ENCODE measurements at regions not wholly inside any gene's neighbourhood (a gene's known extent, or its start where the extent isn't known, plus 50 kb on each side); places are given as distances from the start of the nearest gene placed in this dataset.

DNA sequence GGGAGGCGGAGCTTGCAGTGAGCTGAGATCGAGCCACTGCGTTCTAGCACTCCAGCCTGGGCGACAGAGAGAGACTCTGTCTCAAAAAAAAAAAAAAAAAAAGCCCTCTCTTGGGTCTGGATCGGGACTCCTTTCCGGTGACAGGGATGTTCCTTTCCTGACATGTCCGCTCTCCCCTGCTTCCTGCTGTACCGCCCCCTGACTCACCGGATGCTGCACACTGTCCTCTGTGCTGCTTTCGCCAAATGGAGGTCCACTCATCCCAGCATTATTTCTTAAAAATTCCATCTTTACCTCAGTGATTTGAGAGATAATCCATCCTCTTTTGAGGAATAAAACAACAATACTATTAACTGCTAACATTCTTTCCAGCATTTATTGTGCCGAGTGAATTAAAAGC, 113.8 kb upstream of the EEPD1 start:
- Histone ChIP-seq H3K27ac (no peak overlapping the region), H3K27me3 (no peaks in the 10 kb centered on the region), H3K9me3 (no peaks in the 10 kb centered on the region), H3K4me1 (peaks cover 0 to 15% (median 0%) of the 10 kb centered on the region in 4 donors), H3K4me3 (no peak overlapping the region), H3K36me3 (no peaks in the 10 kb centered on the region)
- no peak for DNase-seq
- TF ChIP-seq POLR2A (IDR thresholded peaks at IDR 0.05) = no peak
- TF ChIP-seq, protein P1, sequence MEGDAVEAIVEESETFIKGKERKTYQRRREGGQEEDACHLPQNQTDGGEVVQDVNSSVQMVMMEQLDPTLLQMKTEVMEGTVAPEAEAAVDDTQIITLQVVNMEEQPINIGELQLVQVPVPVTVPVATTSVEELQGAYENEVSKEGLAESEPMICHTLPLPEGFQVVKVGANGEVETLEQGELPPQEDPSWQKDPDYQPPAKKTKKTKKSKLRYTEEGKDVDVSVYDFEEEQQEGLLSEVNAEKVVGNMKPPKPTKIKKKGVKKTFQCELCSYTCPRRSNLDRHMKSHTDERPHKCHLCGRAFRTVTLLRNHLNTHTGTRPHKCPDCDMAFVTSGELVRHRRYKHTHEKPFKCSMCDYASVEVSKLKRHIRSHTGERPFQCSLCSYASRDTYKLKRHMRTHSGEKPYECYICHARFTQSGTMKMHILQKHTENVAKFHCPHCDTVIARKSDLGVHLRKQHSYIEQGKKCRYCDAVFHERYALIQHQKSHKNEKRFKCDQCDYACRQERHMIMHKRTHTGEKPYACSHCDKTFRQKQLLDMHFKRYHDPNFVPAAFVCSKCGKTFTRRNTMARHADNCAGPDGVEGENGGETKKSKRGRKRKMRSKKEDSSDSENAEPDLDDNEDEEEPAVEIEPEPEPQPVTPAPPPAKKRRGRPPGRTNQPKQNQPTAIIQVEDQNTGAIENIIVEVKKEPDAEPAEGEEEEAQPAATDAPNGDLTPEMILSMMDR (IDR thresholded peaks at IDR 0.05) = no peak

DNA sequence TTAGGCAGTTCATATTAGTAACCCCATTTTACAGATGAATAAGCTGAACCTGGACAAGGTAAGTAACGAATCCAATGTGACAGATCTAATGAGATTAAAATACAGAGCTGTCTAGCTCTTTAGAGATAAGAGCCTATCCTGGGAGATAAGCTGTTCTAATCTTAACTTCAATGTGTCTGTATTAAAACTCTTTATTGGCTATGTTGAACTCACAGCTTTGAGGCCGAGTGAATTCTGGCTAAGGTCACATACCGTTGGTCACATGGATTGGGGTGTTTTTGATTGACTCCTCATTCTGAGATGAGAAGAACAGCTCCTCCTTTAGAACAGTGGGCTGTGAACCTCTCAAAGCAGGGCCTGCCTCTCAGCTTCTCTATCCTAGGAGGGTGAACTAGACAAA, 113.4 kb upstream of the EEPD1 start:
- no peak overlapping the region for H3K4me3 ChIP-seq
- H3K4me1 ChIP-seq = peaks cover 0 to 15% (median 0%) of the 10 kb centered on the region in 4 donors
- TF ChIP-seq POLR2A (IDR thresholded peaks at IDR 0.05) = no peak
- TF ChIP-seq, protein P1 (IDR thresholded peaks at IDR 0.05) = no peak
- no peak for DNase-seq
- no peak overlapping the region for H3K27ac ChIP-seq
- H3K9me3 ChIP-seq = no peaks in the 10 kb centered on the region
- H3K36me3 ChIP-seq = no peaks in the 10 kb centered on the region
- H3K27me3 ChIP-seq = no peaks in the 10 kb centered on the region

DNA sequence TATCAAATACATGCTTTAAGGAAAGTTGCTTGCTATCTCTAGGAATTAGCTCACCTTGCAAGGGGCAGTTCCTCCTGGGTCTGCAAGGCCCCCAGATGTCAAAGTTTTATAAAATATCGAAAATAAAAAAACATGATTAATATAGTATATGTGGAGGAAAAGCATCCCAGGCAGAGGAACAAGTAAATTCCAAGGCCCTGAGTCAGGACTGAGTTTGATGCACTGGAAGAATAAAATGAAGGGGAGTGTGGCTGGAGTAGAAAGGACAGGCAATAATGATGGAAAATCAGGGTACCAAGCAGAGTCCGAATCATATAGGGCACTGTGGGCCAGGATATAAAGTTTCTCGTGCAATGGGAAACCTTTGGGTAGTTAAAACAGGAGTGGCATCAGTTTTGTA, 112.4 kb upstream of the EEPD1 start:
- TF ChIP-seq, protein P1 (IDR thresholded peaks at IDR 0.05) = no peak
- TF ChIP-seq POLR2A (IDR thresholded peaks at IDR 0.05) = no peak
- Histone ChIP-seq H3K36me3 (no peaks in the 10 kb centered on the region), H3K27me3 (no peaks in the 10 kb centered on the region), H3K4me1 (peaks cover 0 to 15% (median 0%) of the 10 kb centered on the region in 4 donors), H3K4me3 (no peak overlapping the region), H3K9me3 (no peaks in the 10 kb centered on the region), H3K27ac (no peak overlapping the region)
- no peak for DNase-seq

DNA sequence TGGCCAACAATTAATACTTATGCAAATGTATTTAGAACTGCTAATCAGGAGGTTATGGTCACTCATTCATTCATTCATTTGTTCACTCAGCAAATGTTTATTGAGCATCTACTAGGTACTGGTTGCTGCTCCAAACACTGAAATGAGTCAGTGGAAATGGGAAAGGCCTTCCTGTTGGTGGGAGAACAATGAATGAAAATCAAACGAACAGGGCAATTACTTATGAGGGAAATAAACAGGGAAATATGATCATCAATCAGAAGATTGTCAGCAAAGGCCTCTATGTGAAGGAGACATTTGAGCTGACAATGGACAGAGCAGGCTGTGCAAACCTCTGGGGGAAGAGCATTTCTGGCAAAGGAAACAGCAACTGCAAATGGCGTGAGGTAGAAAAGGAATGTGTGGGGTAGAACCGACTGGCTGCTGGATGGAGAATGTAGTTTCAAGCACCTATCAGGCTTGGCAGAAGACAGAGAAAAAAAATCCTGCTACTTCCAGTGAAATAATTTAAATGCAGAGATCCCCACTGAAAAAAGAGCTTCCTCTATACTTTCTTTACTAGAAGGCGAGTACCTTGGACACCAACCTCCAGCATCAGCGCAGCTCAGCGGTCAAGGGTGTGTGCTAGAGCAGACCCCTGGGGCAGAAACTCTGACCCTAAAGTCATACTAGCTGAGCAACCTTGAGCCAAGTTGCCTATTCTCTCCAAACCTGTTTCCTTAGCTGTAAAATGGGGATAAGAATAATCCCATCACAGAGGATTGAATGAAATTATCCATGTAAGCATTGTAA, 108.8 kb upstream of the EEPD1 start:
- Histone ChIP-seq H3K27me3 (no peaks in the 10 kb centered on the region), H3K4me3 (no peak overlapping the region), H3K4me1 (peaks cover 0 to 4% (median 0%) of the 10 kb centered on the region in 4 donors), H3K36me3 (no peaks in the 10 kb centered on the region), H3K27ac (peak overlapping the region in 2 of 4 donors; percentile 4 to 16), H3K9me3 (no peaks in the 10 kb centered on the region)
- TF ChIP-seq, protein P1 (IDR thresholded peaks at IDR 0.05) = no peak
- TF ChIP-seq POLR2A (IDR thresholded peaks at IDR 0.05) = no peak
- no peak for DNase-seq

DNA sequence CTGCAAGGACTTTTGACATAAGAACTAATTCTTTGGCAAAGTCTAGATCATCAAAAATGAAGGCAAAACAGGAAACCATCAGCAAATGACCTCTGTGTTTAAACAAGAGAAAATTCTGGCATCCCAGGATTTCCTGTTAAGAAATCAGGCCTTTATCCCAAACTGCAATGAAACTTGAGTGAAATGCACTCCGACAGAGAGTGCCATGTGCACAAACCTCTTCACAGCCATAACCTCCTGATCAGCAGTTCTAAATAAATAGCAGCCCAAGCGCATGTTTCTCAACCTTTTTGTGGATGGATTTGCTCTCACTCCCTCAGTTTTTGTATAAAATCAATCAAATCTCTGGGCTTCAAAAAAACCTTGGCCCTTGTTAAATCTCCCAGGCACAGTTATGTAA, 107.7 kb upstream of the EEPD1 start:
- TF ChIP-seq, protein P1 (IDR thresholded peaks at IDR 0.05) = no peak
- TF ChIP-seq POLR2A (IDR thresholded peaks at IDR 0.05) = no peak
- no peaks in the 10 kb centered on the region for H3K27me3 ChIP-seq
- no peaks in the 10 kb centered on the region for H3K36me3 ChIP-seq
- DNase-seq = no peak
- H3K4me3 ChIP-seq = no peak overlapping the region
- H3K9me3 ChIP-seq = no peaks in the 10 kb centered on the region
- H3K4me1 ChIP-seq = peaks cover 0 to 4% (median 0%) of the 10 kb centered on the region in 4 donors
- H3K27ac ChIP-seq = peak overlapping the region in 2 of 4 donors; percentile 10 to 16

Data from Peyer's patch (tissue), 4 donors.